OCI-LY7 (cell line): ENCODE measurements at regions not wholly inside any gene's neighbourhood (a gene's known extent, or its start where the extent isn't known, plus 50 kb on each side); places are given as distances from the start of the nearest gene placed in this dataset.
A peak's percentile ranks its signal among the peaks of the same experiment; 100 is the strongest.

Source experiments
- BruUV-seq: library from RNA; stranded (reverse); fragments of 400-500 nt; replicated peaks from 2 replicates; lab custom pipeline; 2021; lab: Mats Ljungman, UMichigan
- CTCF ChIA-PET: fragments of 300-600 bp; sonication (Branson Sonifier 250); formaldehyde crosslinking; loops from one replicate; lab custom pipeline; 2022; ENCODE audit warnings: antibody characterized with exemption; ENCODE audit not compliant: unreplicated experiment; lab: Charles Lee
- POLR2A ChIA-PET: fragments of 300-600 bp; sonication (Branson Sonifier 250); formaldehyde crosslinking; loops from one replicate; lab custom pipeline; 2022; ENCODE audit warnings: antibody characterized with exemption; lab: Charles Lee
- DNase-seq: peaks from one replicate; pipeline ENCODE4 v3.0.0-alpha.2; 2015; ENCODE audit warnings: low spot score
- H2AFZ ChIP-seq: fragments of 200-600 bp; sonication (generic), shearing (Covaris generic); 2 replicates; pipeline ENCODE4 v1.6.1; 2014; ENCODE audit warnings: mild to moderate bottlenecking, antibody characterized with exemption, low read length, moderate library complexity
- H3K27ac ChIP-seq: fragments of 200-600 bp; sonication (generic); 2 replicates; pipeline ENCODE4 v1.5.1; 2014; ENCODE audit warnings: mixed run types, low read depth, mild to moderate bottlenecking, moderate library complexity, low read length, inconsistent platforms; ENCODE audit not compliant: poor library complexity, severe bottlenecking
- H3K36me3 ChIP-seq: fragments of 200-600 bp; sonication (generic); 2 replicates; pipeline ENCODE4 v1.6.1; 2014; ENCODE audit warnings: mild to moderate bottlenecking, antibody characterized with exemption, low read length, moderate library complexity, mixed read lengths; ENCODE audit not compliant: insufficient read depth
- H3K4me1 ChIP-seq: fragments of 200-600 bp; sonication (generic); 2 replicates; pipeline ENCODE4 v1.5.1; 2014; ENCODE audit warnings: mild to moderate bottlenecking, low read length; ENCODE audit not compliant: insufficient read depth, poor library complexity, severe bottlenecking
- H3K4me2 ChIP-seq: fragments of 200-600 bp; sonication (generic); 2 replicates; pipeline ENCODE4 v1.6.1; 2014; ENCODE audit warnings: mild to moderate bottlenecking, low read length
- H3K4me3 ChIP-seq: fragments of 200-600 bp; sonication (generic); 2 replicates; pipeline ENCODE4 v1.5.1; 2014; ENCODE audit warnings: mild to moderate bottlenecking, low read depth, low read length; ENCODE audit not compliant: poor library complexity, severe bottlenecking
- H3K79me2 ChIP-seq: fragments of 200-600 bp; sonication (generic); 2 replicates; pipeline ENCODE4 v1.6.1; 2016; ENCODE audit warnings: low read depth, mild to moderate bottlenecking, low read length, moderate library complexity, mixed read lengths; ENCODE audit not compliant: insufficient read depth
- H3K9me2 ChIP-seq: fragments of 200-600 bp; sonication (generic); 2 replicates; pipeline ENCODE4 v1.6.1; 2016; ENCODE audit warnings: mild to moderate bottlenecking, low read length, mixed read lengths; ENCODE audit not compliant: insufficient read depth
- H3K9me3 ChIP-seq: fragments of 200-600 bp; sonication (generic); 2 replicates; pipeline ENCODE4 v1.6.1; 2014; ENCODE audit warnings: mild to moderate bottlenecking, mixed run types, low read length, mixed read lengths
- H4K20me1 ChIP-seq: fragments of 200-600 bp; sonication (generic); 2 replicates; pipeline ENCODE4 v1.6.1; 2014; ENCODE audit warnings: mild to moderate bottlenecking, antibody characterized with exemption, low read length, moderate library complexity, mixed read lengths; ENCODE audit not compliant: insufficient read depth
- EZH2phosphoT487 ChIP-seq: fragments of 200-600 bp; sonication (generic); IDR thresholded peaks from 2 replicates; pipeline ENCODE4 v1.6.1; 2018; ENCODE audit warnings: low read depth, borderline replicate concordance, mild to moderate bottlenecking, mixed run types, antibody characterized with exemption, low read length, moderate library complexity, mixed read lengths
- intact Hi-C: fragments of 100-400 bp; cut with micrococcal nuclease; formaldehyde crosslinking; loops from one replicate; pipeline ENCODE4 v1.10.0; 2022; ENCODE audit not compliant: unreplicated experiment
- TF ChIP-seq, protein P1 (sequence below): fragments of 200-600 bp; sonication (generic); conservative IDR thresholded peaks from 2 replicates; pipeline ENCODE4 v1.5.1; 2014; ENCODE audit warnings: mild to moderate bottlenecking, antibody characterized with exemption, low read length, moderate library complexity, mixed read lengths

DNA sequence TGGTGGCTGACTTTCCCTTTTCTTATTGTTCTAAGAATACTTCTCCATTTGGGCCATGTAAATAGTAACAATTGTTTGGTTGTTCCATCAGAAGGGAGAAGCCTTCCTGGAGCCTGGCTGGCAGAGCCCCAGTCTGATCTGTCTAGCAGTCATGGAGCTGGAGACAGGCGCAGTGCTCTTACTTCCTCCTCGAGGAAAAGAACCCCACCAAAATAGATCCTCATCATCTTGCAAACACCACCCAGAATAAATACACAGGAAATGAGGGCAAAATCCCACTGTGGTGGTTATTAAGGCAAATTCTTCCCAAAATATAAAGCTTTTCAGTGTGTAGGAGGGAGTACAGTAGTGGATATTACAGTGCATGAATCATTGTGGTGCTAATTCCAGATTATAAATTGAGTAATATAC, 195.1 kb upstream of the SGK1 start:
- Histone ChIP-seq H3K36me3 (no peaks in the 10 kb centered on the region), H3K9me3 (no peaks in the 10 kb centered on the region), H2AFZ (0 out of 2 replicates have a peak overlapping the region, but pooled peaks have one; percentile 46), H3K9me2 (no peaks in the 10 kb centered on the region), H3K79me2 (no peaks in the 10 kb centered on the region), H4K20me1 (no peaks in the 10 kb centered on the region), H3K4me1 (peaks cover 4% of the 10 kb centered on the region), H3K4me3 (no peak overlapping the region), H3K27ac (no peak overlapping the region), H3K4me2 (no peak overlapping the region)
- no peak for DNase-seq
- no TSS peak for BruUV-seq
- POLR2A ChIA-PET, result interaction anchor here (0.8 to 1.8 kb wide), 3 partner anchors 8 to 48 kb away, joined by 3 to 7 read pairs (median 3); no protein-coding TSS in a partner anchor
- intact Hi-C loops, result no loop called here
- TF ChIP-seq EZH2phosphoT487, result no peak
- TF ChIP-seq, protein P1, sequence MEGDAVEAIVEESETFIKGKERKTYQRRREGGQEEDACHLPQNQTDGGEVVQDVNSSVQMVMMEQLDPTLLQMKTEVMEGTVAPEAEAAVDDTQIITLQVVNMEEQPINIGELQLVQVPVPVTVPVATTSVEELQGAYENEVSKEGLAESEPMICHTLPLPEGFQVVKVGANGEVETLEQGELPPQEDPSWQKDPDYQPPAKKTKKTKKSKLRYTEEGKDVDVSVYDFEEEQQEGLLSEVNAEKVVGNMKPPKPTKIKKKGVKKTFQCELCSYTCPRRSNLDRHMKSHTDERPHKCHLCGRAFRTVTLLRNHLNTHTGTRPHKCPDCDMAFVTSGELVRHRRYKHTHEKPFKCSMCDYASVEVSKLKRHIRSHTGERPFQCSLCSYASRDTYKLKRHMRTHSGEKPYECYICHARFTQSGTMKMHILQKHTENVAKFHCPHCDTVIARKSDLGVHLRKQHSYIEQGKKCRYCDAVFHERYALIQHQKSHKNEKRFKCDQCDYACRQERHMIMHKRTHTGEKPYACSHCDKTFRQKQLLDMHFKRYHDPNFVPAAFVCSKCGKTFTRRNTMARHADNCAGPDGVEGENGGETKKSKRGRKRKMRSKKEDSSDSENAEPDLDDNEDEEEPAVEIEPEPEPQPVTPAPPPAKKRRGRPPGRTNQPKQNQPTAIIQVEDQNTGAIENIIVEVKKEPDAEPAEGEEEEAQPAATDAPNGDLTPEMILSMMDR, result no peak
- CTCF ChIA-PET, result no interaction called here

DNA sequence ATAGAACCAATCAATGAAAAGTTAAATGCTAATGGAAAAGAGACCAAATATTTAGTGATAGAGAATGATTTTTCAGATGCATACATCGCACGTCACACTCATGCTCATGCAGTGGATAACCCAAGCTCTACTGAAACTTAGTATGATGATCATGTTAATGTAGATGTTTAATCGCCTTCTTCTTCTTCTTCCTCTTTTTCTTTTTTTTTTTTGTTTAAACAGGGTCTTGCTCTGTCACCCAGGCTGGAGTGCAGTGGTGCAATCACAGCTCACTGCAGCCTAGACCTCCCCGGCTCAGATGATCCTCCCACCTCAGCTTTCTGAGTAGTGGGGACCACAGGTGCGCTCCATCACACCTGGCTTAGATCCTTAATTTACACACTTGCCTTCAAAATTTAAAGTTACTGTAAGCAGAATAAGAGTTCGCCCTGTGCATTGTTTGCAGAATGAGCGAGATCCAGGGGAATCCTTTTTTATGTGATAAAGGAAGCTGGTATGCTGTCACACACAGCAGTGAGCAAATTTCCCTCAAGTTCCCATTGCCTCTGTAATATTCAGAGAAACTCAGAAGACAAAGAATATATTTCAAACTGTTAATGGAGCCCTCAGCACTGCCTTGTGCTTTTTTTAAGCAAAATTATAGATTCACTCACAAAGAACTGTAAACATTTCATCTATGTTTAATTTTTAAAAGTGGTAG, 194.2 kb upstream of the SGK1 start:
- H3K79me2 ChIP-seq, result no peaks in the 10 kb centered on the region
- H3K9me2 ChIP-seq, result no peaks in the 10 kb centered on the region
- no peaks in the 10 kb centered on the region for H4K20me1 ChIP-seq
- DNase-seq, result no peak
- H3K4me1 ChIP-seq, result peaks cover 4% of the 10 kb centered on the region
- POLR2A ChIA-PET, result interaction anchor here (0.6 to 1.0 kb wide), 4 partner anchors 11 to 484 kb away, joined by 3 to 4 read pairs (median 3); no protein-coding TSS in a partner anchor
- H3K27ac ChIP-seq, result no peak overlapping the region
- CTCF ChIA-PET, result no interaction called here
- no TSS peak for BruUV-seq
- intact Hi-C loops, result no loop called here
- H2AFZ ChIP-seq, result no peak overlapping the region
- no peaks in the 10 kb centered on the region for H3K36me3 ChIP-seq
- no peak for TF ChIP-seq EZH2phosphoT487
- TF ChIP-seq, protein P1, result no peak
- H3K4me3 ChIP-seq, result no peak overlapping the region
- H3K9me3 ChIP-seq, result no peaks in the 10 kb centered on the region
- H3K4me2 ChIP-seq, result no peak overlapping the region

DNA sequence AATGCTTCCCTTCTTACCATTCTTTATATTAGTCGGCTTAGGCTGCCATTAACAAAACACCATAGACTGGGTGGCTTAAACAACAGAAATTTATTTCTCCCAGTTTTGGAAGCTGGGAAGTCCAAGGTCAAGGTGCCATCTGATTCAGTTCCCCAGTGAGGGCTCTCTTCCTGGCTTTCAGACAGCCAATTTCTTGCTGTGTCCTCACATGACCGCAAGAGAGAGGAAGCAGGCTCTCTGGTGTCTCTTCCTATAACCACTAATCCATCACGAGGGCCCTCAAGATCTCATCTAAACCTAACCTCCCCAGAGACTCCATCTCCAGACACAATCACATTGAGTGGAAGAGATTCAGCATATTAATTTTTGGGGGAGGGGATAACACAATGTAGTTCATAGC, 193.0 kb upstream of the SGK1 start:
- Histone ChIP-seq H3K9me3 (no peaks in the 10 kb centered on the region), H3K4me2 (no peak overlapping the region), H3K4me3 (no peak overlapping the region), H2AFZ (no peak overlapping the region), H4K20me1 (no peaks in the 10 kb centered on the region), H3K36me3 (no peaks in the 10 kb centered on the region), H3K79me2 (no peaks in the 10 kb centered on the region), H3K4me1 (peaks cover 4% of the 10 kb centered on the region), H3K9me2 (no peaks in the 10 kb centered on the region), H3K27ac (no peak overlapping the region)
- POLR2A ChIA-PET, result interaction anchor here (1.0 kb wide), 1 partner anchor 12 kb away, joined by 4 read pairs; no protein-coding TSS in a partner anchor
- no peak for DNase-seq
- TF ChIP-seq, protein P1, result no peak
- no peak for TF ChIP-seq EZH2phosphoT487
- CTCF ChIA-PET, result no interaction called here
- intact Hi-C loops, result no loop called here
- no TSS peak for BruUV-seq
